SK-N-SH treated with all-trans-retinoic acid at 6 μM for 48 hours (cell line): ENCODE measurements at regions not wholly inside any gene's neighbourhood (a gene's known extent, or its start where the extent isn't known, plus 50 kb on each side); places are given as distances from the start of the nearest gene placed in this dataset.
"Not testable (repeated sequence)": the region's sequence is repeated elsewhere in the genome, so short reads cannot be mapped to it uniquely, and the experiment has no call there.

Experiments used
- ATAC-seq: fragments of 200-7000 bp; cut with Tn5 transposase; 3 replicates; pipeline ENCODE4 v1.9.1; 2020; ENCODE audit warnings: mild to moderate bottlenecking, moderate library complexity
- ARNTL ChIP-seq: fragments of 450-650 bp; formaldehyde crosslinking; IDR thresholded peaks from 2 replicates; pipeline ENCODE4 v1.5.0; 2020; ENCODE audit warnings: low read depth, mild to moderate bottlenecking, moderate library complexity, borderline replicate concordance
- BACH2 ChIP-seq: fragments of 250-450 bp; sonication (Bioruptor Pico); IDR thresholded peaks from 2 replicates; pipeline ENCODE4 v1.9.0; 2021; ENCODE audit warnings: mild to moderate bottlenecking, borderline replicate concordance
- CSDC2 ChIP-seq: fragments of 250-450 bp; sonication (Bioruptor Pico); IDR thresholded peaks from 2 replicates; pipeline ENCODE4 v1.5.0; 2020; ENCODE audit warnings: mild to moderate bottlenecking, moderate library complexity
- ESRRG ChIP-seq: fragments of 250-450 bp; sonication (Bioruptor Pico); IDR thresholded peaks from 2 replicates; pipeline ENCODE4 v1.6.1; 2021; ENCODE audit warnings: mild to moderate bottlenecking
- GLIS3 ChIP-seq: fragments of 250-450 bp; sonication (Bioruptor Pico); IDR thresholded peaks from 2 replicates; pipeline ENCODE4 v1.5.0; 2020; ENCODE audit warnings: mild to moderate bottlenecking, moderate library complexity
- ISL1 ChIP-seq: fragments of 250-450 bp; sonication (Bioruptor Pico); IDR thresholded peaks from 2 replicates; pipeline ENCODE4 v2.1.2; 2022; ENCODE audit warnings: mild to moderate bottlenecking, moderate library complexity
- OSR1 ChIP-seq: fragments of 250-450 bp; sonication (Bioruptor Pico); IDR thresholded peaks from 2 replicates; pipeline ENCODE4 v1.8.0; 2022; ENCODE audit warnings: moderate library complexity, mild to moderate bottlenecking, inconsistent platforms
- PPARA ChIP-seq: fragments of 250-450 bp; sonication (Bioruptor Pico); IDR thresholded peaks from 2 replicates; pipeline ENCODE4 v1.5.0; 2020; ENCODE audit warnings: mild to moderate bottlenecking, borderline replicate concordance
- RARB ChIP-seq: fragments of 250-450 bp; sonication (Bioruptor Pico); IDR thresholded peaks from 2 replicates; pipeline ENCODE4 v1.8.0; 2021; ENCODE audit warnings: mild to moderate bottlenecking, moderate library complexity
- SNAI2 ChIP-seq: fragments of 250-450 bp; sonication (Bioruptor Pico); IDR thresholded peaks from 2 replicates; pipeline ENCODE4 v1.5.0; 2020; ENCODE audit warnings: mild to moderate bottlenecking, moderate library complexity
- TCF4 ChIP-seq: fragments of 250-450 bp; sonication (Bioruptor Pico); IDR thresholded peaks from 2 replicates; pipeline ENCODE4 v1.8.0; 2021; ENCODE audit warnings: mild to moderate bottlenecking, moderate library complexity, borderline replicate concordance
- TOX ChIP-seq: fragments of 250-450 bp; sonication (Bioruptor Pico); IDR thresholded peaks from 2 replicates; pipeline ENCODE4 v1.8.0; 2021; ENCODE audit warnings: mild to moderate bottlenecking, moderate library complexity, borderline replicate concordance
- ZC3H10 ChIP-seq: fragments of 250-450 bp; sonication (Bioruptor Pico); IDR thresholded peaks from 2 replicates; pipeline ENCODE4 v1.5.1; 2021; ENCODE audit warnings: mild to moderate bottlenecking, moderate library complexity
- ZFP30 ChIP-seq: fragments of 450-650 bp; formaldehyde crosslinking; IDR thresholded peaks from 2 replicates; pipeline ENCODE4 v1.5.0; 2022; ENCODE audit warnings: mild to moderate bottlenecking, moderate library complexity
- ZNF565 ChIP-seq: fragments of 450-650 bp; formaldehyde crosslinking; conservative IDR thresholded peaks from 2 replicates; pipeline ENCODE4 v1.5.0; 2020; ENCODE audit warnings: low read depth, mild to moderate bottlenecking, moderate library complexity
- ZNF70 ChIP-seq: fragments of 450-650 bp; formaldehyde crosslinking; IDR thresholded peaks from 2 replicates; pipeline ENCODE4 v1.5.0; 2020; ENCODE audit warnings: mild to moderate bottlenecking, moderate library complexity
- ZNF8 ChIP-seq: fragments of 450-650 bp; formaldehyde crosslinking; IDR thresholded peaks from 2 replicates; pipeline ENCODE4 v1.5.0; 2020; ENCODE audit warnings: mild to moderate bottlenecking, moderate library complexity
- TF ChIP-seq, protein P1 (sequence below): fragments of 250-450 bp; sonication (Bioruptor Pico); IDR thresholded peaks from 2 replicates; pipeline ENCODE4 v1.5.1; 2020; ENCODE audit warnings: low read depth, mild to moderate bottlenecking, moderate library complexity
- TF ChIP-seq, protein P2 (sequence below): fragments of 250-450 bp; sonication (Bioruptor Pico); IDR thresholded peaks from 2 replicates; pipeline ENCODE4 v1.5.1; 2021; ENCODE audit warnings: mild to moderate bottlenecking, moderate library complexity
- TF ChIP-seq, protein P3 (sequence below): fragments of 250-450 bp; sonication (Bioruptor Pico); IDR thresholded peaks from 2 replicates; pipeline ENCODE4 v1.8.0; 2020; ENCODE audit warnings: mild to moderate bottlenecking, moderate library complexity, borderline replicate concordance
- TF ChIP-seq, protein P4 (sequence below): fragments of 250-450 bp; sonication (Bioruptor Pico); IDR thresholded peaks from 2 replicates; pipeline ENCODE4 v1.5.0; 2020; ENCODE audit warnings: mild to moderate bottlenecking, moderate library complexity

DNA sequence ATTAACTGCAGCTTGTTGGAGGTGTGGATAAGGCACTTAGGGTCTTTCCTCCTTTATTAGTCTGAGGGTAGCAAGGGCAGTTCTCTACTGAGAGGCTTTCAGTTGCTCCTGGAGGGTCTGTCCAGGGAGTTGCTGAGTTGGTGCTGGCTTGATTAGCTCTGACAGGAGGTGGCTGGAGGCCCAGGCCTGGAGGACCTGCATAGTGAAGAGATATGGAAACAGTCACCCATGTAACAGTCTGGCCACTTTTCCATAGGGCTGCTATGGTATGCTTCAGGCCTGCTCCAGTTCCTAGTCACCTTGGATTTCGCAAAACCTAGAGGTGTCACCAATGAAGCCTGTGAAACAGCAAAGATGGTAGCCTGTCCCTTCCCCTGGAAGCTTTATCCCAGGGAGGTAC lies 143.3 kb upstream of the SLC38A2 start:
- TF ChIP-seq TOX (CRISPR knock-in tag) (no peak), SNAI2 (no peak), ZC3H10 (CRISPR knock-in tag) (no peak), ZNF8 (CRISPR knock-in tag) (no peak), ZNF565 (CRISPR knock-in tag) (no peak), CSDC2 (CRISPR knock-in tag) (no peak)
- TF ChIP-seq, protein P1, sequence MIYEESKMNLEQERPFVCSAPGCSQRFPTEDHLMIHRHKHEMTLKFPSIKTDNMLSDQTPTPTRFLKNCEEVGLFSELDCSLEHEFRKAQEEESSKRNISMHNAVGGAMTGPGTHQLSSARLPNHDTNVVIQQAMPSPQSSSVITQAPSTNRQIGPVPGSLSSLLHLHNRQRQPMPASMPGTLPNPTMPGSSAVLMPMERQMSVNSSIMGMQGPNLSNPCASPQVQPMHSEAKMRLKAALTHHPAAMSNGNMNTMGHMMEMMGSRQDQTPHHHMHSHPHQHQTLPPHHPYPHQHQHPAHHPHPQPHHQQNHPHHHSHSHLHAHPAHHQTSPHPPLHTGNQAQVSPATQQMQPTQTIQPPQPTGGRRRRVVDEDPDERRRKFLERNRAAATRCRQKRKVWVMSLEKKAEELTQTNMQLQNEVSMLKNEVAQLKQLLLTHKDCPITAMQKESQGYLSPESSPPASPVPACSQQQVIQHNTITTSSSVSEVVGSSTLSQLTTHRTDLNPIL (CRISPR knock-in tag), result no peak
- no peak for ATAC-seq

DNA sequence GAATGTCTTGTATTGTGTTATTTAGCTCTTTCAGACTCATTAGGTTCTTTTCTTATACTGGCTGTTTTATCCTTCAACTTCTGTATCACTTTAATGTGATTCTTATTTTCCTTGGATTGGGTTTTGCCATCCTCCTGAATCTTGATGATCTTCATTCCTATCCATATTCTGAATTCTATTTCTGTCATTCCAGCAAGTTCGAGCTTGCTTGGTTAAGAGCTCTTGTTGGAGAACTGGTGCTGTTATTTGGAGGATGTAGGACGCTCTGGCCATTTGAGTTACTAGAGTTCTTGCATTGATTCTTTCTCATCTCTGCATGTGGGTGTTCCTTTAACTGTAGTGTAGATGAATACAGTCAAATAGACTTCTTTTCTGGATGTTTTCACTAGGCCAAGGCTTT lies 142.3 kb upstream of the SLC38A2 start:
- ATAC-seq, result no peak
- no peak for TF ChIP-seq CSDC2 (CRISPR knock-in tag)
- TF ChIP-seq ZNF8 (CRISPR knock-in tag), result no peak
- no peak for TF ChIP-seq SNAI2
- no peak for TF ChIP-seq ESRRG (CRISPR knock-in tag)
- TF ChIP-seq, protein P1 (CRISPR knock-in tag), result no peak
- no peak for TF ChIP-seq RARB (CRISPR knock-in tag)
- TF ChIP-seq PPARA, result no peak
- TF ChIP-seq, protein P2, sequence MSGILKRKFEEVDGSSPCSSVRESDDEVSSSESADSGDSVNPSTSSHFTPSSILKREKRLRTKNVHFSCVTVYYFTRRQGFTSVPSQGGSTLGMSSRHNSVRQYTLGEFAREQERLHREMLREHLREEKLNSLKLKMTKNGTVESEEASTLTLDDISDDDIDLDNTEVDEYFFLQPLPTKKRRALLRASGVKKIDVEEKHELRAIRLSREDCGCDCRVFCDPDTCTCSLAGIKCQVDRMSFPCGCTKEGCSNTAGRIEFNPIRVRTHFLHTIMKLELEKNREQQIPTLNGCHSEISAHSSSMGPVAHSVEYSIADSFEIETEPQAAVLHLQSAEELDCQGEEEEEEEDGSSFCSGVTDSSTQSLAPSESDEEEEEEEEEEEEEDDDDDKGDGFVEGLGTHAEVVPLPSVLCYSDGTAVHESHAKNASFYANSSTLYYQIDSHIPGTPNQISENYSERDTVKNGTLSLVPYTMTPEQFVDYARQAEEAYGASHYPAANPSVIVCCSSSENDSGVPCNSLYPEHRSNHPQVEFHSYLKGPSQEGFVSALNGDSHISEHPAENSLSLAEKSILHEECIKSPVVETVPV, result no peak
- TF ChIP-seq BACH2, result no peak
- TF ChIP-seq, protein P3, sequence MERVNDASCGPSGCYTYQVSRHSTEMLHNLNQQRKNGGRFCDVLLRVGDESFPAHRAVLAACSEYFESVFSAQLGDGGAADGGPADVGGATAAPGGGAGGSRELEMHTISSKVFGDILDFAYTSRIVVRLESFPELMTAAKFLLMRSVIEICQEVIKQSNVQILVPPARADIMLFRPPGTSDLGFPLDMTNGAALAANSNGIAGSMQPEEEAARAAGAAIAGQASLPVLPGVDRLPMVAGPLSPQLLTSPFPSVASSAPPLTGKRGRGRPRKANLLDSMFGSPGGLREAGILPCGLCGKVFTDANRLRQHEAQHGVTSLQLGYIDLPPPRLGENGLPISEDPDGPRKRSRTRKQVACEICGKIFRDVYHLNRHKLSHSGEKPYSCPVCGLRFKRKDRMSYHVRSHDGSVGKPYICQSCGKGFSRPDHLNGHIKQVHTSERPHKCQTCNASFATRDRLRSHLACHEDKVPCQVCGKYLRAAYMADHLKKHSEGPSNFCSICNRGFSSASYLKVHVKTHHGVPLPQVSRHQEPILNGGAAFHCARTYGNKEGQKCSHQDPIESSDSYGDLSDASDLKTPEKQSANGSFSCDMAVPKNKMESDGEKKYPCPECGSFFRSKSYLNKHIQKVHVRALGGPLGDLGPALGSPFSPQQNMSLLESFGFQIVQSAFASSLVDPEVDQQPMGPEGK, result no peak
- no peak for TF ChIP-seq GLIS3 (CRISPR knock-in tag)

GRCh38 chr12:46510257-46510656 lies 137.7 kb upstream of the SLC38A2 start:
- ATAC-seq, result not testable (repeated sequence)
- peak; percentile 67 for TF ChIP-seq ZNF8 (CRISPR knock-in tag)

DNA sequence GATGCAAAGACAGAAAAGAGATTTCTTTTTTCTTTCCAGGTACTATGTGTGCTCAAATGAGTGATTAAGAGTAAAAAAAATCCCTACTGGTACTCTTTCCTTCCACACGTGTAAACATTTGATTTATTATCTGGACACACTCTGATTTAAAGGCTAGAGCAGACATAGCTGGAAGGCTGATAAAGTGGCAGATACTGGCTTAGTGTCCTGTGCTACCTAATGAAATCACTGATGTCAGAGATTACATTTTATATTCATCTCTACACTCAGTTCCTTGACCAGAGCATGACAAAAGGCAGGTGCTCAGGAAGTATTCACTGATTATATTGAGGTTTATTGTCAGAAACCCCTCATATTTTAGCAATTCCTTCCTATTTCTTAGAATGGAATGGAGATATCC lies 136.6 kb upstream of the SLC38A2 start:
- peak; percentile 45; the same call in 1 of the 2 replicates for TF ChIP-seq TCF4
- no peak for TF ChIP-seq CSDC2 (CRISPR knock-in tag)
- TF ChIP-seq BACH2, result no peak
- TF ChIP-seq, protein P4, sequence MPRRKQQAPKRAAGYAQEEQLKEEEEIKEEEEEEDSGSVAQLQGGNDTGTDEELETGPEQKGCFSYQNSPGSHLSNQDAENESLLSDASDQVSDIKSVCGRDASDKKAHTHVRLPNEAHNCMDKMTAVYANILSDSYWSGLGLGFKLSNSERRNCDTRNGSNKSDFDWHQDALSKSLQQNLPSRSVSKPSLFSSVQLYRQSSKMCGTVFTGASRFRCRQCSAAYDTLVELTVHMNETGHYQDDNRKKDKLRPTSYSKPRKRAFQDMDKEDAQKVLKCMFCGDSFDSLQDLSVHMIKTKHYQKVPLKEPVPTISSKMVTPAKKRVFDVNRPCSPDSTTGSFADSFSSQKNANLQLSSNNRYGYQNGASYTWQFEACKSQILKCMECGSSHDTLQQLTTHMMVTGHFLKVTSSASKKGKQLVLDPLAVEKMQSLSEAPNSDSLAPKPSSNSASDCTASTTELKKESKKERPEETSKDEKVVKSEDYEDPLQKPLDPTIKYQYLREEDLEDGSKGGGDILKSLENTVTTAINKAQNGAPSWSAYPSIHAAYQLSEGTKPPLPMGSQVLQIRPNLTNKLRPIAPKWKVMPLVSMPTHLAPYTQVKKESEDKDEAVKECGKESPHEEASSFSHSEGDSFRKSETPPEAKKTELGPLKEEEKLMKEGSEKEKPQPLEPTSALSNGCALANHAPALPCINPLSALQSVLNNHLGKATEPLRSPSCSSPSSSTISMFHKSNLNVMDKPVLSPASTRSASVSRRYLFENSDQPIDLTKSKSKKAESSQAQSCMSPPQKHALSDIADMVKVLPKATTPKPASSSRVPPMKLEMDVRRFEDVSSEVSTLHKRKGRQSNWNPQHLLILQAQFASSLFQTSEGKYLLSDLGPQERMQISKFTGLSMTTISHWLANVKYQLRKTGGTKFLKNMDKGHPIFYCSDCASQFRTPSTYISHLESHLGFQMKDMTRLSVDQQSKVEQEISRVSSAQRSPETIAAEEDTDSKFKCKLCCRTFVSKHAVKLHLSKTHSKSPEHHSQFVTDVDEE (CRISPR knock-in tag), result peak; percentile 56; the same call in 1 of the 2 replicates
- peak; percentile 67 for TF ChIP-seq ISL1 (CRISPR knock-in tag)
- ATAC-seq, result no peak

DNA sequence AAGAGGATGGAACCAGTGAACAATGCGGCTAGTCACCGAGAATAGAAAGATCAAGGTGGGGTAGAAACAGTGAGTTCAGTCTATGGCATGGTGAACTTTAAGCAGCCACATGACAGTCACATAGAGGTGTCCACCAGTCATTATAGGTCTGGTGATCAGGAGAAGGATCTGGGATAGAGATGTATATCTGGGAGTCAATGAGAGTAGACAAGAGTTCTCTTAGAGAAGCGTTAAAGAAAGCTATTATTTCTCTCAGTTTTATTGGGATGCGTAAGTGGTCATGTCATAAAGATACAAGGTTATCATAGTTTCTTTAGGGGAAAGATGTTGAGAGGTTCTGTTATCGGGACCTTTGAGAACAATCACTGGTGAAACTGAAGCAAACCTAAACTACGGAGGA lies 136.1 kb upstream of the SLC38A2 start:
- no peak for ATAC-seq
- TF ChIP-seq, protein P1 (CRISPR knock-in tag), result no peak
- TF ChIP-seq ZNF70 (CRISPR knock-in tag) (no peak), CSDC2 (CRISPR knock-in tag) (no peak), ESRRG (CRISPR knock-in tag) (no peak), SNAI2 (no peak), ZC3H10 (CRISPR knock-in tag) (no peak), ISL1 (CRISPR knock-in tag) (no peak), ZFP30 (CRISPR knock-in tag) (no peak), TCF4 (no peak), OSR1 (CRISPR knock-in tag) (no peak), GLIS3 (CRISPR knock-in tag) (no peak), ZNF8 (CRISPR knock-in tag) (no peak), ARNTL (CRISPR knock-in tag) (no peak)
- TF ChIP-seq, protein P2, result no peak
- TF ChIP-seq, protein P3, result no peak
